Suprapubic skin (tissue), 4 donors: ENCODE measurements at regions not wholly inside any gene's neighbourhood (a gene's known extent, or its start where the extent isn't known, plus 50 kb on each side); places are given as distances from the start of the nearest gene placed in this dataset.

ENCODE experiments used
- EP300 ChIP-seq: sonication (generic); formaldehyde crosslinking; IDR thresholded peaks from one replicate; pipeline ENCODE4 v1.6.1; 2017; ENCODE audit warnings: antibody characterized with exemption
- POLR2AphosphoS5 ChIP-seq, 3 donors: sonication (generic); formaldehyde crosslinking; IDR thresholded peaks; one replicate each; pipeline ENCODE4 v1.6.1; 2017; ENCODE audit warnings: antibody characterized with exemption in 3 of 3

DNA sequence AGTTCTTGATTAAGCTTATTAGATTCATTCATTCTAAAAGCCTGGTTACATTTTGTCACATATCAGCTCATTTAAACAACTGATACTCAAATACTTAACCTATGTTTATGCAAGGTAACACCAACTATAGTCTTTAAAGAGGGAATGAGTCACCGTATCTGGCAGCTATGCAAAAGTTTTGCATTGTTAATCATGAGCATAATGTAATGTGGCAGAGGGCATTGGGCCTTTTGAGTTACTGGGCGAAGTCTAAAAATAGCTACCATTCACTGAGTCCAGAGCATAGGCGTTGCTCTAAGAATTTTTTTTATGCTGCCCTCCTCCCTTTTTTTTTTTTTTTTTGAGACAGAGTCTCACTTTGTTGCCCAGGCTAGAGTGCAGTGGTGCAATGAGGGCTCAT, 277.7 kb upstream of the ZNF717 start:
- TF ChIP-seq POLR2AphosphoS5 (IDR thresholded peaks at IDR 0.05), result no peak
- no peak for TF ChIP-seq EP300
